ENCODE measurements at regions not wholly inside any gene's neighbourhood (a gene's known extent, or its start where the extent isn't known, plus 50 kb on each side); places are given as distances from the start of the nearest gene placed in this dataset.

GRCh38 chr5:28164568-28164967 lies 1126.2 kb upstream of the CDH9 start:
- no peak for TF ChIP-seq CTCF (IDR thresholded peaks at IDR 0.05)
- TF ChIP-seq POLR2A (IDR thresholded peaks at IDR 0.05) = no peak
- no peak for TF ChIP-seq POLR2AphosphoS5 (IDR thresholded peaks at IDR 0.05)
